GM13976 (cell line): ENCODE measurements at regions not wholly inside any gene's neighbourhood (a gene's known extent, or its start where the extent isn't known, plus 50 kb on each side); places are given as distances from the start of the nearest gene placed in this dataset.
"Not testable (repeated sequence)": the region's sequence is repeated elsewhere in the genome, so short reads cannot be mapped to it uniquely, and the experiment has no call there.

Source experiments
- DNase-seq: peaks from one replicate; pipeline ENCODE4 v3.0.0; 2012; ENCODE audit warnings: low spot score
- in situ Hi-C: fragments of 300-500 bp; cut with MboI; formaldehyde crosslinking; loops from one replicate; pipeline ENCODE4 v1.12.0; 2022; ENCODE audit warnings: low sequenced_read_pairs, mixed read lengths, inconsistent platforms; ENCODE audit not compliant: unreplicated experiment
- TF ChIP-seq, protein P1 (sequence below): IDR thresholded peaks from 2 replicates; pipeline ENCODE4 v1.5.1; 2012; ENCODE audit warnings: borderline replicate concordance, mild to moderate bottlenecking; ENCODE audit not compliant: insufficient read depth; ENCODE audit errors: extremely low read depth, missing control alignments, control extremely low read depth

DNA sequence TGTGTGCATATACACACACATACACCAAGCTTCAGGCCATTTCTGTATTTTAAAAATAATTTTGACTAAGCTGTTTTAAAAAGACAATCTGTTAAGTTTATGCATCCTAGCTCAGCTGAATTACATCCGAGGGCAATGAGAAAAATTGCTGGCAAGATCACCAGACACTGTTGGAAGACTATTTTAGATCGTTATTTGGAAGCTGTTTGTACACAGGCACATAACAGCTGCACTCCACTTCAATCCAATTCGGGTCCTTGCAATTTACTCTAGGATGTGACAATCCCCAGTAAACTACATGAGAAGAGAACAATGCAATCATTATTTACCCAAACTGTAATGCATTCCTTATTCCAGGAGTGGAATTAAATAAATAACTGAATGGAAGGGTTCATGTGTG is 79.3 kb upstream of the RASA1 start:
- in situ Hi-C loops, result no loop called here
- TF ChIP-seq, protein P1, sequence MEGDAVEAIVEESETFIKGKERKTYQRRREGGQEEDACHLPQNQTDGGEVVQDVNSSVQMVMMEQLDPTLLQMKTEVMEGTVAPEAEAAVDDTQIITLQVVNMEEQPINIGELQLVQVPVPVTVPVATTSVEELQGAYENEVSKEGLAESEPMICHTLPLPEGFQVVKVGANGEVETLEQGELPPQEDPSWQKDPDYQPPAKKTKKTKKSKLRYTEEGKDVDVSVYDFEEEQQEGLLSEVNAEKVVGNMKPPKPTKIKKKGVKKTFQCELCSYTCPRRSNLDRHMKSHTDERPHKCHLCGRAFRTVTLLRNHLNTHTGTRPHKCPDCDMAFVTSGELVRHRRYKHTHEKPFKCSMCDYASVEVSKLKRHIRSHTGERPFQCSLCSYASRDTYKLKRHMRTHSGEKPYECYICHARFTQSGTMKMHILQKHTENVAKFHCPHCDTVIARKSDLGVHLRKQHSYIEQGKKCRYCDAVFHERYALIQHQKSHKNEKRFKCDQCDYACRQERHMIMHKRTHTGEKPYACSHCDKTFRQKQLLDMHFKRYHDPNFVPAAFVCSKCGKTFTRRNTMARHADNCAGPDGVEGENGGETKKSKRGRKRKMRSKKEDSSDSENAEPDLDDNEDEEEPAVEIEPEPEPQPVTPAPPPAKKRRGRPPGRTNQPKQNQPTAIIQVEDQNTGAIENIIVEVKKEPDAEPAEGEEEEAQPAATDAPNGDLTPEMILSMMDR, result no peak
- no peak for DNase-seq

DNA sequence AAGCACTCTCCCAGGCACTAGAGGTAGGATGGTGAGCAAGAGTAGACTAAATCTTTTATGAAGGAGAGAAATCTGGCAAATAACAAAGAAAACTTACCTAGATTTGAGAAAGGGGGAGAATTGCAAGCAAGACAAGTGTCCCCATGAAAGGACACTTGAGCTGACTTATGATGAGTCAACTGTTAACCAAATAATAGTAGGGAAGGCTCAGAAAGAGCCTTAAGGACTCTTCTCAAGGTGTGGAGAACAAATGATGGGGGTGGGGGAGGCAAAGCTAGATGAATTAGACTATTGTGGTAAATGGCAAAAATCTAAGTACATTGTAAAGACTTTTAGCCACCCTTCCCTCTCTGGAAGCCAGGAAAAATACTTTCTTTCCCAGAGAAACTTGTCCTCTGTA is 77.6 kb upstream of the RASA1 start:
- in situ Hi-C loops, result no loop called here
- TF ChIP-seq, protein P1, result no peak
- no peak for DNase-seq

DNA sequence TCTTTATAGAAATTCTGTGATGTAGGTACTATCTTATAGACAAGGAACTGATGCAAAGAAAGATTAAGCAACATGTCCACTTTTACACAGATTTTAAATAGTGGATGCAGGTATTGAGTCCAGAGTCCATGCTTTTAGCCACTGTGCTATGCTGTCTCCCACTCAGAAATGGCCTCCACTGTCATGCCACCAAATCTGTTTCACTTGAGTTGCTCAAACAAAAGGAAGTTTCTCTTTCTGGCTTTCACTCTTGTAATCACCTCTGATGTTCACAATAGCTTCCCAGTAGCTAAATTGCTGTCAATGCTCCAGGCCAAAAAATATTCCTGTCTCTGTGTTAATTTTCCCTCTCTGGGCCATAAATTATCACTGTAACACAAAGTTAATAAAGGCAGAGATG is 77.0 kb upstream of the RASA1 start:
- TF ChIP-seq, protein P1, result no peak
- DNase-seq, result peak; percentile 20
- in situ Hi-C loops, result no loop called here

DNA sequence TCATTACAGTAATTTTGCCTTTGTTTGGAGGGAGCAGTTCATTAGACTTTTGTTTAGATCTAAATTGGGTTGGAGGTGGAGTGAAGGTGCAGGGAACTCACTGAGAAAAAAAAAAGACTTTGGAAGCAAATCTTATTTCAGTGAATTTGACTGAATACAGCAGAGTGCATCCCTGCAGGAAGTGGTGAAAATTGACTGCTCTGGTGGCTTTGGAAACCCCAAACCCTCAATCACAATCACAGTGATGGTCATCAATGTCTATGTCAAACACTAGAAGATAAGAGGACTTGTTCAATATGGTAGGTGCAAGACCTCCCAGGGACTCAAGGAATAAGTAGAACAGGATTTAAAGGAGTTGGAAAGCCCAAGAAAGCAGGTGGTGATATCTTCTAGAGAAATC is 76.0 kb upstream of the RASA1 start:
- TF ChIP-seq, protein P1, result no peak
- DNase-seq, result no peak
- in situ Hi-C loops, result no loop called here

DNA sequence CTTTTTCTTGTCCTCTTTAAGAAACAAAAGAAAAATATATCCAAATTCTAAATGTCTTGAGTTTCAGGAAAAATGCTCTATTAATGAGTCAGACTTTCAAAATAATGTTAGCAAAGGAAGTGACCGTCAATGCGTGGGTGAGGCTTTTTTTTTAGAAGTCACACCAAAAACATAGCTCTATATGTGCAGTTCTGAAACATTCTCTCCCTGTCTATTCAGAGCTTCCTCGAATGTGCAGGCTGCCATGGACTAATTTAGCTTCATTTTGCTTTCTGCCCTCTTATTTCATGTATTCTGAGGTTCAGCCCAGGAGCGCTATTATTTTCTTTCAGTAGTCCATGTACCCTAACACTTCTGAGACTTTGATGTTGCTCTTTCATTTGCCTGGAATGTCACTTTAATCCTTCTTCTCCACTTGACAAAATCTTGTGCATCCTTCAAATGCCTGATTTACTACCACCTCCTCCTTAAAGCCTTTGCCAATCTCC is 72.5 kb upstream of the RASA1 start:
- peak; percentile 46 for DNase-seq
- in situ Hi-C loops, result no loop called here
- TF ChIP-seq, protein P1, result no peak

DNA sequence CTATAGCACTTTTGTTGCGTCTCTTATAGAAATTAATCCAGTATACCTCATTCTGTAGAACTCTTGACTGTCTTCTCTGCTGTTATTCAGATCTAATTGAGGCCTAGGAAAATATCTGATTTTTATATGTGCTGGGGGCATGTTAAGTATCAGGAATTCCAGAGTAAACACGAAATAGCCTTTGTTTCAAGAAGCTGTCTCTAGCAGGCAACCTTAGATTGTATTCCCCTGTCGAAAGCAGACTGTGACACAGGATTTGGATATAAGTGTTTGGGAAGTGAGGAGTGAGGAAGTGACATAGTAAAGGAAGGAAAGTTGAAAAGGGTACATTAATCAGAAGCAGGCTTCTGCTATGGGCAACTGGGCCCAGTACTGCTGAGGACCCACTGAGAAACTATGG is 72.1 kb upstream of the RASA1 start:
- TF ChIP-seq, protein P1, result no peak
- no peak for DNase-seq
- in situ Hi-C loops, result no loop called here

DNA sequence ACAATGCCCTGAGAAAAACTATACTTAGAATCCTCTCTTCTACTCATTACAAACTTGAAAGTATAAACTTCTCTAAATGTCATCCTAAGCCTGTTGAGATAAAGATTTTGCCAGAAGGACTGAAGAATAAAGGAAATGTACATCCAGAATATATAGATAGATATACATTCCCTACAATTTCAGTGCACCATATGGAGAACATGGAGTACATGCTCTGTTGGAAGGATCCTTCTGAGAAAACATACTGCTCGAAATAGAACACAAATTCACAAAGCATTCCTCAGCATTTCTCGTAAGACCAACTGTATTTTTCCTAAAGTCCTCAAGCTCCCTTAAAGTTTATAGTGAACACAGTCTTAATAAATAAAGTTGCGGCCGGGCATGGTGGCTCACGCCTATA is 69.7 kb upstream of the RASA1 start:
- in situ Hi-C loops, result no loop called here

DNA sequence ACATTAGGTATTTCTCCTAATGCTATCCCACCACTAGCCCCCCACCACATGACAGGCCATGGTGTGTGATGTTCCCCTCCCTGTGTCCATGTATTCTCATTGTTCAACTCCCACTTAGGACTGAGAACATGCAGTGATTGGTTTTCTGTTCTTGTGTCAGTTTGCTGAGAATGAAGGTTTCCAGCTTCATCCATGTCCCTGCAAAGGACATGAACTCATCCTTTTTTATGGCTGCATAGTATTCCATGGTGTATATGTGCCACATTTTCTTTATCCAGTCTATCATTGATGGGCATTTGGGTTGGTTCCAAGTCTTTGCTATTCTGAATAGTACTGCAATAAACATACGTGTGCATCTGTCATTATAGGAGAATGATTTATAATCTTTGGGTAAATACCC is 68.4 kb upstream of the RASA1 start:
- in situ Hi-C loops, result not testable (repeated sequence)

More for the DNA sequence above, 69.7 kb upstream of the RASA1 start:
- TF ChIP-seq, protein P1, result no peak
- DNase-seq, result no peak

DNA sequence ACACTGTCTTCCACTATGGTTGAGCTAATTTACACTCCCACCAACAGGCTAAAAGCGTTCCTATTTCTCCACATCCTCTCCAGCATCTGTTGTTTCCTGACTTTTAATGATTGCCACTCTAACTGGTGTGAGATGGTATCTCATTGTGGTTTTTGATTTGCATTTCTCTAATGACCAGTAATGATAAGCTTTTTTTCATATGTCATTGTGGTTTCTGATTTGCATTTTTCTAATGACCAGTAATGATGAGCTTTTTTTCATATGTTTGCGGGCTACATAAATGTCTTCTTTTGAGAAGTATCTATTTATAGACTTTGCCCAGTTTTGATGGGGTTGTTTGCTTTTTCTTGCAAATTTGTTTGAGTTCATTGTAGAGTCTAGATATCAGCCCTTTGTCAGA is 68.0 kb upstream of the RASA1 start:
- DNase-seq, in situ Hi-C loops: not testable (repeated sequence)

More for the DNA sequence above, 68.4 kb upstream of the RASA1 start:
- DNase-seq, result not testable (repeated sequence)
